ENCODE measurements at regions not wholly inside any gene's neighbourhood (a gene's known extent, or its start where the extent isn't known, plus 50 kb on each side); places are given as distances from the start of the nearest gene placed in this dataset.

DNA sequence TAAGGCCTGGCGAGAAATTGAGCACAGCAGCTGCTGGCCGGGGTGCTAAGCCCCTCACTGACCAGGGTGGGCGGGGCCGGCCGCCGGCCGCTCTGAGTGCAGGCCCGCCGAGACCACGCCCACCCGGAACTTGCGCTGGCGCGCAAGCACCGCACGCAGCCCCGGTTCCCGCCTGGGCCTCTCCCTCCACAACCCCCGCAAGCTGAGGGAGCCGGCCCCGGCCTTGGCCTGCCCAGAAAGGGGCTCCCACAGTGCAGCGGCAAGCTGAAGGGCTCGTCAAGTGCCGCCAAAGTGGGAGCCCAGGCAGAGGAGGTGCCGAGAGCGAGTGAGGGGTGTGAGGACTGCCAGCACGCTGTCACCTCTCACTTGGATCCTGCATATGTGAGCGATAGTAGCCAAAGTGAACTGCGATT lies 251.2 kb downstream of the GJA1 start:
- ChIA-PET CTCF (no interaction called here), POLR2A (interaction anchor here (0.5 kb wide), 1 partner anchor 120 kb away, joined by 4 read pairs; no protein-coding TSS in a partner anchor)
- ATAC-seq (no peak), DNase-seq (ENCODE audit: low read depth, low spot score) (no peak)
- no peak overlapping the region for H3K27ac ChIP-seq (ENCODE audit: low read length)
- no peak overlapping the region for H3K4me3 ChIP-seq (ENCODE audit: low read depth in 2 of 2, low read length in 2 of 2)
- no peak for TF ChIP-seq TCF7L2 (IDR thresholded peaks at IDR 0.05; ENCODE audit: low read depth, low read length)
- TF ChIP-seq POLR2AphosphoS5 (IDR thresholded peaks at IDR 0.05; ENCODE audit: low read depth, low read length), result no peak
- TF ChIP-seq SIN3A (IDR thresholded peaks at IDR 0.05; ENCODE audit: borderline replicate concordance, insufficient read depth, low read depth, low read length), result no peak
- no peak for TF ChIP-seq CTCF (IDR thresholded peaks at IDR 0.05)
- TF ChIP-seq, protein P1, sequence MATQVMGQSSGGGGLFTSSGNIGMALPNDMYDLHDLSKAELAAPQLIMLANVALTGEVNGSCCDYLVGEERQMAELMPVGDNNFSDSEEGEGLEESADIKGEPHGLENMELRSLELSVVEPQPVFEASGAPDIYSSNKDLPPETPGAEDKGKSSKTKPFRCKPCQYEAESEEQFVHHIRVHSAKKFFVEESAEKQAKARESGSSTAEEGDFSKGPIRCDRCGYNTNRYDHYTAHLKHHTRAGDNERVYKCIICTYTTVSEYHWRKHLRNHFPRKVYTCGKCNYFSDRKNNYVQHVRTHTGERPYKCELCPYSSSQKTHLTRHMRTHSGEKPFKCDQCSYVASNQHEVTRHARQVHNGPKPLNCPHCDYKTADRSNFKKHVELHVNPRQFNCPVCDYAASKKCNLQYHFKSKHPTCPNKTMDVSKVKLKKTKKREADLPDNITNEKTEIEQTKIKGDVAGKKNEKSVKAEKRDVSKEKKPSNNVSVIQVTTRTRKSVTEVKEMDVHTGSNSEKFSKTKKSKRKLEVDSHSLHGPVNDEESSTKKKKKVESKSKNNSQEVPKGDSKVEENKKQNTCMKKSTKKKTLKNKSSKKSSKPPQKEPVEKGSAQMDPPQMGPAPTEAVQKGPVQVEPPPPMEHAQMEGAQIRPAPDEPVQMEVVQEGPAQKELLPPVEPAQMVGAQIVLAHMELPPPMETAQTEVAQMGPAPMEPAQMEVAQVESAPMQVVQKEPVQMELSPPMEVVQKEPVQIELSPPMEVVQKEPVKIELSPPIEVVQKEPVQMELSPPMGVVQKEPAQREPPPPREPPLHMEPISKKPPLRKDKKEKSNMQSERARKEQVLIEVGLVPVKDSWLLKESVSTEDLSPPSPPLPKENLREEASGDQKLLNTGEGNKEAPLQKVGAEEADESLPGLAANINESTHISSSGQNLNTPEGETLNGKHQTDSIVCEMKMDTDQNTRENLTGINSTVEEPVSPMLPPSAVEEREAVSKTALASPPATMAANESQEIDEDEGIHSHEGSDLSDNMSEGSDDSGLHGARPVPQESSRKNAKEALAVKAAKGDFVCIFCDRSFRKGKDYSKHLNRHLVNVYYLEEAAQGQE (IDR thresholded peaks at IDR 0.05; ENCODE audit: insufficient read depth in 1 of 2, low read depth in 2 of 2, low read length in 1 of 2), result no peak
- no peaks in the 10 kb centered on the region for H3K36me3 ChIP-seq (ENCODE audit: control insufficient read depth, insufficient read depth, low read length)
- H3K27me3 ChIP-seq (ENCODE audit: control insufficient read depth, insufficient read depth, low read length), result no peaks in the 10 kb centered on the region
- H3K4me1 ChIP-seq (ENCODE audit: control insufficient read depth, insufficient read depth, low read length), result no peaks in the 10 kb centered on the region
- intact Hi-C loops (cut with micrococcal nuclease; ENCODE audit: unreplicated experiment), result no loop called here
- in situ Hi-C loops (cut with HindIII; ENCODE audit: low pct_unique_long_range_greater_than_20kb, low sequenced_read_pairs), result no loop called here
- no peaks in the 10 kb centered on the region for H3K9me3 ChIP-seq (ENCODE audit: control insufficient read depth, insufficient read depth, low read depth, low read length)
- BruUV-seq (replicated peaks), result no TSS peak

GRCh38 chr6:121688974-121689373 lies 253.5 kb downstream of the GJA1 start:
- no peak overlapping the region for H3K4me3 ChIP-seq (ENCODE audit: low read depth in 2 of 2, low read length in 2 of 2)
- no peaks in the 10 kb centered on the region for H3K27me3 ChIP-seq (ENCODE audit: control insufficient read depth, insufficient read depth, low read length)
- CTCF ChIA-PET, result no interaction called here
- intact Hi-C loops (cut with micrococcal nuclease; ENCODE audit: unreplicated experiment), result no loop called here
- H3K27ac ChIP-seq (ENCODE audit: low read length), result no peak overlapping the region
- TF ChIP-seq SIN3A (IDR thresholded peaks at IDR 0.05; ENCODE audit: borderline replicate concordance, insufficient read depth, low read depth, low read length) (no peak), POLR2AphosphoS5 (IDR thresholded peaks at IDR 0.05; ENCODE audit: low read depth, low read length) (no peak), CTCF (IDR thresholded peaks at IDR 0.05) (no peak), TCF7L2 (IDR thresholded peaks at IDR 0.05; ENCODE audit: low read depth, low read length) (no peak)
- TF ChIP-seq, protein P1 (IDR thresholded peaks at IDR 0.05; ENCODE audit: insufficient read depth in 1 of 2, low read depth in 2 of 2, low read length in 1 of 2), result no peak
- POLR2A ChIA-PET, result no interaction called here
- in situ Hi-C loops (cut with HindIII; ENCODE audit: low pct_unique_long_range_greater_than_20kb, low sequenced_read_pairs), result no loop called here
- H3K36me3 ChIP-seq (ENCODE audit: control insufficient read depth, insufficient read depth, low read length), result no peaks in the 10 kb centered on the region
- DNase-seq (ENCODE audit: low read depth, low spot score) (no peak), ATAC-seq (no peak)
- no peaks in the 10 kb centered on the region for H3K4me1 ChIP-seq (ENCODE audit: control insufficient read depth, insufficient read depth, low read length)
- no peaks in the 10 kb centered on the region for H3K9me3 ChIP-seq (ENCODE audit: control insufficient read depth, insufficient read depth, low read depth, low read length)
- no TSS peak for BruUV-seq (replicated peaks)

All from Panc1 (cell line).